Glomerular endothelial cell (primary cell): ENCODE measurements at regions not wholly inside any gene's neighbourhood (a gene's known extent, or its start where the extent isn't known, plus 50 kb on each side); places are given as distances from the start of the nearest gene placed in this dataset.
"Not testable (repeated sequence)": the region's sequence is repeated elsewhere in the genome, so short reads cannot be mapped to it uniquely, and the experiment has no call there.

ENCODE experiments used
- DNase-seq: peaks from one replicate; pipeline ENCODE4 v3.0.0-alpha.2; 2011; ENCODE audit warnings: low read depth, low spot score; ENCODE audit errors: extremely low read depth

- no peak for DNase-seq
These were observed 235.9 kb downstream of the SUCLG1 start for GRCh38 chr2:84223191-84223590.

- DNase-seq = not testable (repeated sequence)
These were observed 238.0 kb downstream of the SUCLG1 start for GRCh38 chr2:84221102-84221501.

GRCh38 chr2:84217456-84217855 is 241.6 kb downstream of the SUCLG1 start:
- DNase-seq = no peak

GRCh38 chr2:84214455-84214854 is 244.6 kb downstream of the SUCLG1 start:
- no peak for DNase-seq

- no peak for DNase-seq
These were observed 246.3 kb downstream of the SUCLG1 start for GRCh38 chr2:84212611-84213314.

- DNase-seq = no peak
These were observed 249.1 kb downstream of the SUCLG1 start for GRCh38 chr2:84209941-84210340.

GRCh38 chr2:84204995-84205394 is 254.1 kb downstream of the SUCLG1 start:
- DNase-seq = no peak

GRCh38 chr2:84202166-84202565 is 256.9 kb downstream of the SUCLG1 start:
- no peak for DNase-seq

- DNase-seq = no peak
These were observed 257.9 kb downstream of the SUCLG1 start for GRCh38 chr2:84201158-84201557.

GRCh38 chr2:84197901-84198300 is 261.2 kb downstream of the SUCLG1 start:
- DNase-seq = no peak

GRCh38 chr2:84194949-84195644 is 264.0 kb downstream of the SUCLG1 start:
- DNase-seq = no peak

- no peak for DNase-seq
These were observed 264.9 kb downstream of the SUCLG1 start for GRCh38 chr2:84194181-84194580.

GRCh38 chr2:84187258-84187657 is 271.8 kb downstream of the SUCLG1 start:
- DNase-seq = no peak

- DNase-seq = no peak
These were observed 277.2 kb downstream of the SUCLG1 start for GRCh38 chr2:84181927-84182326.

GRCh38 chr2:84177733-84178132 is 281.3 kb downstream of the SUCLG1 start:
- no peak for DNase-seq

GRCh38 chr2:84175970-84176369 is 283.1 kb downstream of the SUCLG1 start:
- DNase-seq = no peak

GRCh38 chr2:84175340-84175739 is 283.7 kb downstream of the SUCLG1 start:
- DNase-seq = no peak

GRCh38 chr2:84173041-84173440 is 286.0 kb downstream of the SUCLG1 start:
- DNase-seq = no peak

GRCh38 chr2:84170979-84171378 is 288.1 kb downstream of the SUCLG1 start:
- DNase-seq = no peak

GRCh38 chr2:84169871-84170270 is 289.2 kb downstream of the SUCLG1 start:
- no peak for DNase-seq

GRCh38 chr2:84168552-84168951 is 290.5 kb downstream of the SUCLG1 start:
- DNase-seq = not testable (repeated sequence)

GRCh38 chr2:84165256-84165655 is 293.8 kb downstream of the SUCLG1 start:
- DNase-seq = no peak
